Thyroid gland (tissue), 4 donors: ENCODE measurements at regions not wholly inside any gene's neighbourhood (a gene's known extent, or its start where the extent isn't known, plus 50 kb on each side); places are given as distances from the start of the nearest gene placed in this dataset.

Experiments used
- POLR2A ChIP-seq, 2 donors: fragments of 450-650 bp; IDR thresholded peaks; one replicate each; pipeline ENCODE4 v1.6.1; 2017; ENCODE audit warnings: antibody characterized with exemption in 2 of 2, mild to moderate bottlenecking in 2 of 2, moderate library complexity in 1 of 2
- TF ChIP-seq, protein P1 (sequence below), 6 experiments: fragments of 200-600 bp in 3 of 6; fragments of 450-650 bp in 3 of 6; sonication (generic) in 3 of 6; IDR thresholded peaks; one replicate each; pipeline ENCODE4 v1.5.1; 2016 to 2019; ENCODE audit warnings: antibody characterized with exemption in 6 of 6, mild to moderate bottlenecking in 2 of 6, inconsistent platforms in 1 of 6, moderate library complexity in 1 of 6

DNA sequence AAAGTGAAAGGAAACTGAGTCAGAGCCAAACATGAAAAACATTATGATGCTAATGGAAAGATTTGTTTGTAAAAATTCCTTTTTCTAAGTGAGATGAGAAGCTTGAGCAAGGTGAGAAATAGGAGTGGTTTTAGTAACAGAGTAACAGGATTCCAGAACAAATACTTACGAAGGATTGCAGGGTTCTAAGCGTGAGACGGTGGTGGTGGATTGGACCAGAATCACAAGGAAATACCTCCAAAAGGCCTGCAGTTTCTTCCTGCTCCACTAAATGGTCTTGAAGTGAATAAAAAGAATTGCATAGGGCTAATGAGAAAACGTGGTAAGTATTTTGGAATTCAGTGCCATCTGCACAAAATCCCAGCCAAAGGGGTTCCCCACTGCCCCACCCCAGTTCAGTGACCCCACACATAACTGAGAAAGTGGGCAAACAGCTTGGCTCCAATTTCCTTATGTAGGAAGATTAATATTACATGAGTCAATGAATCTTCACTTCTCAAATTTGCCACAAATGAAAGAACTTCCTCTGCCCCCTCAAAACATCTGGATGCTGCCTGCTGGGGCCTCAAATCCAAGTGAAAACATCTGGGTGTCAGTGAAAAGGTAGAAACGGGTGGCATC is 283.8 kb upstream of the NR2F2 start:
- TF ChIP-seq, protein P1, sequence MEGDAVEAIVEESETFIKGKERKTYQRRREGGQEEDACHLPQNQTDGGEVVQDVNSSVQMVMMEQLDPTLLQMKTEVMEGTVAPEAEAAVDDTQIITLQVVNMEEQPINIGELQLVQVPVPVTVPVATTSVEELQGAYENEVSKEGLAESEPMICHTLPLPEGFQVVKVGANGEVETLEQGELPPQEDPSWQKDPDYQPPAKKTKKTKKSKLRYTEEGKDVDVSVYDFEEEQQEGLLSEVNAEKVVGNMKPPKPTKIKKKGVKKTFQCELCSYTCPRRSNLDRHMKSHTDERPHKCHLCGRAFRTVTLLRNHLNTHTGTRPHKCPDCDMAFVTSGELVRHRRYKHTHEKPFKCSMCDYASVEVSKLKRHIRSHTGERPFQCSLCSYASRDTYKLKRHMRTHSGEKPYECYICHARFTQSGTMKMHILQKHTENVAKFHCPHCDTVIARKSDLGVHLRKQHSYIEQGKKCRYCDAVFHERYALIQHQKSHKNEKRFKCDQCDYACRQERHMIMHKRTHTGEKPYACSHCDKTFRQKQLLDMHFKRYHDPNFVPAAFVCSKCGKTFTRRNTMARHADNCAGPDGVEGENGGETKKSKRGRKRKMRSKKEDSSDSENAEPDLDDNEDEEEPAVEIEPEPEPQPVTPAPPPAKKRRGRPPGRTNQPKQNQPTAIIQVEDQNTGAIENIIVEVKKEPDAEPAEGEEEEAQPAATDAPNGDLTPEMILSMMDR (IDR thresholded peaks at IDR 0.05), result no peak
- TF ChIP-seq POLR2A (IDR thresholded peaks at IDR 0.05), result no peak
